Heart right ventricle (tissue), 16 donors: ENCODE measurements at regions not wholly inside any gene's neighbourhood (a gene's known extent, or its start where the extent isn't known, plus 50 kb on each side); places are given as distances from the start of the nearest gene placed in this dataset.

Experiments
- ATAC-seq, 8 donors: fragments of 200-7000 bp; cut with Tn5 transposase; one replicate each; pipeline ENCODE4 v1.9.1; 2020; ENCODE audit warnings: mild to moderate bottlenecking in 8 of 8, moderate library complexity in 8 of 8, moderate number of reproducible peaks in 1 of 8
- DNase-seq, 2 donors: peaks; one replicate each; pipeline ENCODE4 v3.0.0-alpha.2; 2020
- H3K27ac ChIP-seq, 10 donors: fragments of 200-600 bp; sonication (generic) in 2 of 10; one replicate each; pipeline versions ENCODE4 v1.5.0 to v1.8.0; 2020 to 2022; ENCODE audit warnings: mild to moderate bottlenecking in 3 of 10
- H3K27me3 ChIP-seq, 7 donors: fragments of 200-600 bp; one replicate each; pipeline ENCODE4 v1.8.0; 2021 to 2022; ENCODE audit warnings: mild to moderate bottlenecking in 2 of 7
- H3K36me3 ChIP-seq, 9 donors: fragments of 200-600 bp; sonication (generic) in 1 of 9; one replicate each; pipeline versions ENCODE4 v1.5.0 to v1.8.0; 2020 to 2022; ENCODE audit warnings: mild to moderate bottlenecking in 2 of 9
- H3K4me1 ChIP-seq, 9 donors: fragments of 200-600 bp; sonication (generic) in 1 of 9; one replicate each; pipeline versions ENCODE4 v1.5.0 to v1.8.0; 2020 to 2022; ENCODE audit warnings: mild to moderate bottlenecking in 4 of 9
- H3K4me3 ChIP-seq, 10 donors: fragments of 200-600 bp; sonication (generic) in 2 of 10; one replicate each; pipeline versions ENCODE4 v1.5.0 to v1.8.0; 2020 to 2022; ENCODE audit warnings: mild to moderate bottlenecking in 7 of 10, moderate library complexity in 2 of 10
- H3K9me3 ChIP-seq, 11 donors: fragments of 200-600 bp in 10 of 11; sonication (generic) in 2 of 11; one replicate each; pipeline versions ENCODE4 v1.5.0 to v1.8.0; 2013 to 2022; ENCODE audit warnings: mild to moderate bottlenecking in 2 of 11, control low read depth in 1 of 11, moderate library complexity in 1 of 11
- CTCF ChIP-seq, 9 donors: fragments of 200-600 bp; sonication (generic) in 2 of 9; IDR thresholded peaks; one replicate each; pipeline versions ENCODE4 v1.5.0 to v1.8.0; 2021 to 2022; ENCODE audit warnings: antibody characterized with exemption in 9 of 9, mild to moderate bottlenecking in 5 of 9, moderate library complexity in 1 of 9
- WGBS, 2 donors: extraction: QIAGEN DNeasy Blood & Tissue Kit; methylation state at CpG; one replicate each; pipeline ENCODE4 v1.1.7; 2013; ENCODE audit warnings: inconsistent platforms in 1 of 2; 5-methylcytosine and 5-hydroxymethylcytosine counted together
- intact Hi-C, 10 donors: fragments of 100-400 bp; cut with DNase I; formaldehyde crosslinking; loops; one replicate each; pipeline versions ENCODE4 v1.11.1 to v1.14.2; 2022
- donor health status: Arrhythmogenic right ventricular cardiomyopathy.
- donor health status: ischemic (EF 13 %, LVEDD 7.1; RV severe dilation, severe dysfunction).
- donor health status: healthy with polysubstance abuse.
- donor health status: DM: no; HTN: yes; CAD: no.
- donor health status: DM: no; HTN: no; CAD: no.
- donor health status: ischemic (EF 25% LVEDD 6.9; RV normal size, moderate dysfunction).
- donor health status: ischemic (EF 25% LVEDD 5.7; RV mildly dilated, moderate dysfunction).
- donor health status: healthy.
- donor health status: DM: yes; HTN: yes; CAD: no.
- donor health status: Ischemic cardiomyopathy.
- donor health status: ischemic (EF 35%, LVEDD 5.7; RV mildly dilated, moderate dysfunction).
- donor health status: nonischemic (EF 11% LVEDD 7.7; RV severe dilation, severe dysfunction).
- donor health status: DM: yes; HTN: yes; CAD: no.
- donor health status: PGD.
- donor health status: ischemic (EF 29% LVEDD 5.4; RV normal size, mild dysfunction).
- donor health status: nonischemic (EF 23%, LVEDD 6.1; RV moderate dilation, normal function).

DNA sequence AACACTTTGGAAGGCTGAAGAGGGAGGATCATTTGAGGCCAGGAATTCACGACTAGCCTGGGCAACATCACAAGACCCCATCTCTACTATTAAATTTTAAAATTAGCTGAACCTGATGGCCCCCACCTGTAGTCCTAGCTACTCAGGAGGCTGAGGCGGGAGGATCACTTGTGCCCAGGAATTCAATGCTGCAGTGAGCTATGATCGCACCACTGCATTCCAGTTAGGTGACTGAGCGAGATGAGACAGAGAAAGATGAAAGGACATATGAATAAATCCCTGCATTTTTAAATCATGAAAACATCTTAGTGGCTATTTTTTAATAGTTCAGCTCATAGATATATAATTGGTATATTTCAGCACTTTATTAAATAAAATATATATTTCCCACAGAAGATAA is 93.8 kb downstream of the GPR63 start:
- no peak overlapping the region for H3K27ac ChIP-seq
- 87 to 89% methylated on average over 4 of the region's 4 CpGs for WGBS, 2 donors
- no peak for TF ChIP-seq CTCF (IDR thresholded peaks at IDR 0.05)

DNA sequence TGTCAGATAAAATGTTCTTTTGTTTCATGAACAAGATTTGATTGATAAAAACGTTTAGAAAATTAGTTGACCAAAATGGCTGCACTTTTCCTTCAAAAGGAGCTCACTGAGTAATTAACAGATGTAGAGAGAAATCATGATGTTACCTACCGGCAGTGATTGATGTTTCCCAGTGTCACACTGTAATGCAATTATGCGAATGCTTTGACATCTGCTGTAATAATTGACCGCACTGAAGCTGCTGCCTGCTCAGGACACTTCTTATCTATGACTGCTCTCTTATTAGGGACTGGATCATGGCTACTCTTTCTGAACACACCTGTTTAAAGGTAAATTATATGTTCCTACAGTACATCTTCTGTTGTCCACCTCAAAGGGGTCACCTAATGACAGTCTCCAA is 94.6 kb downstream of the GPR63 start:
- Histone ChIP-seq H3K4me3 (no peak overlapping the region), H3K9me3 (no peaks in the 10 kb centered on the region), H3K4me1 (no peaks in the 10 kb centered on the region), H3K27ac (no peak overlapping the region), H3K36me3 (no peaks in the 10 kb centered on the region), H3K27me3 (no peaks in the 10 kb centered on the region)
- intact Hi-C loops = no loop called here
- DNase-seq (no peak), ATAC-seq (no peak)
- no peak for TF ChIP-seq CTCF (IDR thresholded peaks at IDR 0.05)
- 62 to 72% methylated on average over 4 of the region's 4 CpGs for WGBS, 2 donors

More for the DNA sequence above, 93.8 kb downstream of the GPR63 start:
- H3K9me3 ChIP-seq = no peaks in the 10 kb centered on the region
- H3K27me3 ChIP-seq = no peaks in the 10 kb centered on the region
- no peaks in the 10 kb centered on the region for H3K4me1 ChIP-seq
- no peaks in the 10 kb centered on the region for H3K36me3 ChIP-seq
- intact Hi-C loops = no loop called here
- no peak for ATAC-seq
- H3K4me3 ChIP-seq = no peak overlapping the region
- DNase-seq = no peak

GRCh38 chr6:96735332-96735731 is 101.9 kb downstream of the GPR63 start:
- Histone ChIP-seq H3K4me3 (no peak overlapping the region), H3K27me3 (no peaks in the 10 kb centered on the region), H3K4me1 (no peaks in the 10 kb centered on the region), H3K27ac (no peak overlapping the region), H3K9me3 (no peaks in the 10 kb centered on the region), H3K36me3 (no peaks in the 10 kb centered on the region)
- 92 to 94% methylated on average over 3 of the region's 3 CpGs for WGBS, 2 donors
- ATAC-seq (no peak), DNase-seq (no peak)
- TF ChIP-seq CTCF (IDR thresholded peaks at IDR 0.05) = no peak
- intact Hi-C loops = no loop called here

GRCh38 chr6:96727144-96727543 is 110.1 kb downstream of the GPR63 start:
- no peaks in the 10 kb centered on the region for H3K9me3 ChIP-seq
- DNase-seq = no peak
- no peak overlapping the region for H3K4me3 ChIP-seq
- no peak overlapping the region for H3K27ac ChIP-seq
- no peaks in the 10 kb centered on the region for H3K4me1 ChIP-seq
- no peak for ATAC-seq
- TF ChIP-seq CTCF (IDR thresholded peaks at IDR 0.05) = no peak
- intact Hi-C loops = no loop called here
- no peaks in the 10 kb centered on the region for H3K36me3 ChIP-seq
- H3K27me3 ChIP-seq = no peaks in the 10 kb centered on the region

DNA sequence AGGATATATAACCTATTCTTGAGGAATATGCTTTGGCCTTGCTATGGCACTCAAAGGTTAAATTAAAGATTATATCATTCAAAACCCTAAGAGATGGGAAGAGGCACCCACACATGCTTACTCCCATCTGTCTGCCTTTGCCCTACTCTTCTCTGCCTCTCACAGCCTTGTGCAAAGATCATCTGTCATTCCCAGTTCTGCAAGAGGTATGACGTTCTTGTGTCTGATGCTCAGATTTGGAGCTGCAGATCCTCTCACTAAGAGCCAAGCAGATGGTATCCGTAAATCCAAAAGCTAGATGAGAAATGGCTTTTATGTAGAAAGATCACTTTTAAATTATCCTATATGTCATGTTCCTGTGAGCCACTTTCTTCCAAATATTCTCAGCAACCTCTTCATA is 112.0 kb downstream of the GPR63 start:
- no peak overlapping the region for H3K4me3 ChIP-seq
- no peaks in the 10 kb centered on the region for H3K36me3 ChIP-seq
- DNase-seq = no peak
- H3K4me1 ChIP-seq = no peaks in the 10 kb centered on the region
- 76 to 81% methylated on average over 2 of the region's 2 CpGs for WGBS, 2 donors
- H3K27me3 ChIP-seq = no peaks in the 10 kb centered on the region
- no peak overlapping the region for H3K27ac ChIP-seq
- intact Hi-C loops = no loop called here
- H3K9me3 ChIP-seq = no peaks in the 10 kb centered on the region
- no peak for ATAC-seq
- no peak for TF ChIP-seq CTCF (IDR thresholded peaks at IDR 0.05)
